ENCODE measurements at regions not wholly inside any gene's neighbourhood (a gene's known extent, or its start where the extent isn't known, plus 50 kb on each side); places are given as distances from the start of the nearest gene placed in this dataset.

DNA sequence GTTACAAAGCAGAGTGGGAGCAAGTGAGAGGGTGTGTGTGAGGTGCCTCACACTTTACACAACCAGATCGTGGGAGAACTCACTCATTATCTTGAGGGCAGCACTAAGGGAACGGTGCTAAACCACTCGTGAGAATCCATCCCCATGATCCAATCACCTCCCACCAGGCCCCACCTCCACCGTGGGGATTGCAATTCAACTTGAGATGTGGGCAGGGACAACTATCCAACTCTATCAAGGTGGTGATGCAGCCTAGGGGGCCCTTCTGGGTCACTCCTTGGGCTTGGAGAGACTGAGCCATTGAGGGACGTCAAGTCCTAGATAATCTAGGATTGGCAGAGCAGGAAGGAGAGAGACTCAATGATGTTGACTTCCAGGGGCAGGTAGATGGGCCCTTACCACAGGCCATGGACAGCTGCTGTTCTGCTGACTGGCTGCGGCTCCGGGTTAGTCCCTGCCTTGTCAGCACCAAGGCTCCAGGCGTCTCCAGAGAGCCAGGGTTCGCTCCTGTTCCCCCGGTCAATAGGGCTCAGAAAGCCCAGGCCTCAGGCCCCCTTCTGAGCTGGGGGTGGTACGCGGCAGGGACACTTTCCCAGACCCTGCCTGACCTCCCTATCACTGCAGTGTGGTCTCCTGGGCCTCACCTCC, 193.2 kb upstream of the HS6ST1 start:
- H3K9me3 Mint-ChIP-seq, result no peaks in the 10 kb centered on the region
- no peaks in the 10 kb centered on the region for H3K27me3 ChIP-seq (ENCODE audit: control insufficient read depth in 1 of 2, insufficient read depth in 2 of 2, low read length in 2 of 2)
- no peaks in the 10 kb centered on the region for H3K4me1 Mint-ChIP-seq (ENCODE audit: low read depth)
- no peaks in the 10 kb centered on the region for H3K4me1 ChIP-seq (ENCODE audit: insufficient read depth, low read length)
- no peaks in the 10 kb centered on the region for H3K36me3 ChIP-seq (ENCODE audit: insufficient read depth, low read length)
- H3K27ac Mint-ChIP-seq, result no peak overlapping the region
- TF ChIP-seq, protein P1, sequence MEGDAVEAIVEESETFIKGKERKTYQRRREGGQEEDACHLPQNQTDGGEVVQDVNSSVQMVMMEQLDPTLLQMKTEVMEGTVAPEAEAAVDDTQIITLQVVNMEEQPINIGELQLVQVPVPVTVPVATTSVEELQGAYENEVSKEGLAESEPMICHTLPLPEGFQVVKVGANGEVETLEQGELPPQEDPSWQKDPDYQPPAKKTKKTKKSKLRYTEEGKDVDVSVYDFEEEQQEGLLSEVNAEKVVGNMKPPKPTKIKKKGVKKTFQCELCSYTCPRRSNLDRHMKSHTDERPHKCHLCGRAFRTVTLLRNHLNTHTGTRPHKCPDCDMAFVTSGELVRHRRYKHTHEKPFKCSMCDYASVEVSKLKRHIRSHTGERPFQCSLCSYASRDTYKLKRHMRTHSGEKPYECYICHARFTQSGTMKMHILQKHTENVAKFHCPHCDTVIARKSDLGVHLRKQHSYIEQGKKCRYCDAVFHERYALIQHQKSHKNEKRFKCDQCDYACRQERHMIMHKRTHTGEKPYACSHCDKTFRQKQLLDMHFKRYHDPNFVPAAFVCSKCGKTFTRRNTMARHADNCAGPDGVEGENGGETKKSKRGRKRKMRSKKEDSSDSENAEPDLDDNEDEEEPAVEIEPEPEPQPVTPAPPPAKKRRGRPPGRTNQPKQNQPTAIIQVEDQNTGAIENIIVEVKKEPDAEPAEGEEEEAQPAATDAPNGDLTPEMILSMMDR (IDR thresholded peaks at IDR 0.05), result no peak
- no peak overlapping the region for H3K4me3 ChIP-seq (ENCODE audit: low read length)
- H3K27me3 Mint-ChIP-seq, result no peaks in the 10 kb centered on the region
- POLR2A ChIA-PET, result no interaction called here
- intact Hi-C loops (cut with DNase I, micrococcal nuclease), result no loop called here
- ATAC-seq (ENCODE audit: poor library complexity) (no peak), DNase-seq (no peak)
- peaks cover 0 to 12% of the 10 kb centered on the region in 2 experiments for H3K9me3 ChIP-seq (ENCODE audit: control insufficient read depth in 1 of 2, insufficient read depth in 1 of 2, low read length in 2 of 2)
- H3K36me3 Mint-ChIP-seq (ENCODE audit: low read depth), result no peaks in the 10 kb centered on the region
- CTCF ChIA-PET, result no interaction called here
- H3K4me3 Mint-ChIP-seq, result no peak overlapping the region
- no peak overlapping the region for H3K27ac ChIP-seq (ENCODE audit: low read depth in 1 of 2, low read length in 2 of 2)

DNA sequence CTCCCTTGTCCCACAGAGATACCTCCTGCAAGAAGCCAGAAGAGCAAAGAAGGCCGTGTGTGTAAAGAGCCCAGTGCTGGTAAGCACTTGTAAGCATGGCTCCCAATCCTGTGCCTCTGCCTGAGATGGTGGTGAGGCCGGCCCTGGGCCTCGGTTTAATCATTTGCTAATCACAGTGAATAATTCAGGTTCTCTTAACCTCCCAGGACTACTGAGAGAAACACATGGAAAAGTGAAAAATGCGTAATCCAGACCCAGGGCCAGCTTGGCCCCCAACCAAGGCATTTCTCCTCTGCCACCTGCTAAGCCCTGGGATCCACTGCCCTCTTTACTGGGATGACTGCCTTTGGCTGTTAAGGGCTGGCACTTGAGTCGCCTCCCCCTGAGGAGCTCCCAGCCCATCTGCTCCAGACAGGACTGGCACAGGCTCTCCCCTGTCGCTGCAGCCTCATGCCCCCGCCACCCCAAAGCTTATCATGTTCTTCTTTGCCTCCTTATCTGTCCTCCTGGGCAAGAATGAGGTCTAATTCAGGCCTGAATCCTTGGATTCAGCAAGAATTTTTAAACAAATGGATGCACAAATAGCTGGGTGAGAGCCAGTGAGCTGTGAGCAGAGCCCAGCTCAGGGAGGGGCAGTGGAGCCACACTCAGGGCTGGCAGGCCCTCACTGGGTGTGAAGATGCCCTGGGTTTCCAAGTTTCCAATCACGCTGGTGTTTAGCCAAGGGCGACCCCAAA, 193.9 kb upstream of the HS6ST1 start:
- Histone ChIP-seq H3K27ac (ENCODE audit: low read depth in 1 of 2, low read length in 2 of 2) (no peak overlapping the region), H3K4me3 (ENCODE audit: low read length) (no peak overlapping the region), H3K9me3 (ENCODE audit: control insufficient read depth in 1 of 2, insufficient read depth in 1 of 2, low read length in 2 of 2) (peaks cover 0 to 12% of the 10 kb centered on the region in 2 experiments), H3K27me3 (ENCODE audit: control insufficient read depth in 1 of 2, insufficient read depth in 2 of 2, low read length in 2 of 2) (no peaks in the 10 kb centered on the region), H3K4me1 (ENCODE audit: insufficient read depth, low read length) (no peaks in the 10 kb centered on the region), H3K36me3 (ENCODE audit: insufficient read depth, low read length) (no peaks in the 10 kb centered on the region)
- ChIA-PET CTCF (no interaction called here), POLR2A (no interaction called here)
- TF ChIP-seq, protein P1 (IDR thresholded peaks at IDR 0.05), result no peak
- Mint-ChIP-seq H3K9me3 (no peaks in the 10 kb centered on the region), H3K27ac (no peak overlapping the region), H3K27me3 (no peaks in the 10 kb centered on the region), H3K4me1 (ENCODE audit: low read depth) (no peaks in the 10 kb centered on the region), H3K4me3 (no peak overlapping the region), H3K36me3 (ENCODE audit: low read depth) (no peaks in the 10 kb centered on the region)
- ATAC-seq (ENCODE audit: poor library complexity) (no peak), DNase-seq (no peak)
- intact Hi-C loops (cut with DNase I, micrococcal nuclease), result no loop called here

DNA sequence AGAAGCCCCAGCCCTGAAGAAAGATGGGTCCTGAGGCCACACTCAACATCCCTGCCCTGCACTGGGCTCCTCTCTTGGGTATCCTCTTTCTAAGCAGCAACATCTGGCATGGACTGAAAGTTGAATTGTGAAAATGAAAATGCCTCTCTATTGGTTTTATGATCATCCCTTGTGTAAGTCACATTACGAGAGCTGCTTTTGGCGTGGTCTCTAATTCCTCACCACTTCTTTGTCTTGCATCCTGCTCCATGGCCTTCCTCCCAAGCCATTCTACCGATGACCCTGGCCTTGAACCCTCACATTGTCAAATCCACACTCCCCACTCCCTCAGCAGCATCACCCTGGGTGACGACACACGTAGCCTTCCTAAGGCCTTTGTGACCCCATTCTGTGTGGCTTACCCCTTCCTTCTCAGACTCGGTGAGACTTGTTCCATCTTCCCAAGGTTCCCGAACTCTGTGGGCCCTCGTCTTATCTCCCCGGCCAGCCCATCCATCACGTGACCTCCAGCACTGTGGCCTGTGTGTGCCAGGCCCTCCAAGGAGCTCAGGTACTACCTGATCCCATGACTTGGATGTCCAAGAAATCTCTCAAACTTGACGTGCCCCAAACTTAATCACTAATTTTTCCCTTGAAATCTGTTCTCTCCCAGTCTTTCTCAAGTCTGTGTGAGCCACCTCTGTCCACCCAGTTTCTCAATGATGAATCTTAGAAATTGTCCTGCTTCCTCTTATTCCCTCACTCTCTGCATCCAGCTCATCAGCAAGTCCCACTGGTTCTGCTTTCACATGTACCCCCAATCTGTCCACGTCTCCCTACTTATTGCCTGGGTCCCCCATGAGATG, 194.7 kb upstream of the HS6ST1 start:
- no peak overlapping the region for H3K4me3 ChIP-seq (ENCODE audit: low read length)
- ATAC-seq (ENCODE audit: poor library complexity), result no peak
- intact Hi-C loops (cut with DNase I, micrococcal nuclease), result no loop called here
- no peaks in the 10 kb centered on the region for H3K27me3 ChIP-seq (ENCODE audit: control insufficient read depth in 1 of 2, insufficient read depth in 2 of 2, low read length in 2 of 2)
- DNase-seq, result no peak
- TF ChIP-seq, protein P1 (IDR thresholded peaks at IDR 0.05), result no peak
- Mint-ChIP-seq H3K27me3 (no peaks in the 10 kb centered on the region), H3K36me3 (ENCODE audit: low read depth) (no peaks in the 10 kb centered on the region), H3K4me1 (ENCODE audit: low read depth) (no peaks in the 10 kb centered on the region), H3K27ac (no peak overlapping the region), H3K9me3 (no peaks in the 10 kb centered on the region), H3K4me3 (no peak overlapping the region)
- no peaks in the 10 kb centered on the region for H3K36me3 ChIP-seq (ENCODE audit: insufficient read depth, low read length)
- no peak overlapping the region for H3K27ac ChIP-seq (ENCODE audit: low read depth in 1 of 2, low read length in 2 of 2)
- ChIA-PET CTCF (no interaction called here), POLR2A (no interaction called here)
- peaks cover 0 to 12% of the 10 kb centered on the region in 2 experiments for H3K9me3 ChIP-seq (ENCODE audit: control insufficient read depth in 1 of 2, insufficient read depth in 1 of 2, low read length in 2 of 2)
- no peaks in the 10 kb centered on the region for H3K4me1 ChIP-seq (ENCODE audit: insufficient read depth, low read length)

All from CD4-positive, alpha-beta T cell (primary cell).